ENCODE measurements at regions not wholly inside any gene's neighbourhood (a gene's known extent, or its start where the extent isn't known, plus 50 kb on each side); places are given as distances from the start of the nearest gene placed in this dataset.
"Not testable (repeated sequence)": the region's sequence is repeated elsewhere in the genome, so short reads cannot be mapped to it uniquely, and the experiment has no call there.

DNA sequence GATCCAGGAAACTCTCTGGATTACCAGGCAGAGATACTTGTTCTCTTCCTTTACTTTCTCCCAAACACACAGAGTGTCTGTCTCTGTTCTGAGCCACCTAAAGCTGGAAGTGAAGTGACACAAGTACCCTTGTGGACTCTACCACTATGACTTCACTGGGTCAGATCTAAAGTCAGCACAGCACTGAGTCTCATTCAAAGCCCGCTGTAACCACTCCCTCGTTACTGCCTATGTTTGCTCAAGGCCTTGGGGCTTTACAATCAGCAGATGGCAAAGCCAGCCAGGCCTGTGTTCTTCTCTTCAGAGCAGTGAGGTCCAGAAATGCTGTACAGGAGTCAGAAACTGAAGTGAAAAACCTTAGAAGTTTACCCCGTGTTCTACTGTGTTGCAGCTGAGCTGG, 588.3 kb upstream of the SEMA6D start:
- no peaks in the 10 kb centered on the region for H3K27me3 Mint-ChIP-seq
- H3K4me1 Mint-ChIP-seq: no peaks in the 10 kb centered on the region
- CTCF ChIA-PET: no interaction called here
- no peak overlapping the region for H3K27ac Mint-ChIP-seq
- no peaks in the 10 kb centered on the region for H3K36me3 Mint-ChIP-seq
- DNase-seq: no peak
- H3K4me3 Mint-ChIP-seq: no peak overlapping the region
- no peak for ATAC-seq
- peaks cover 4% of the 10 kb centered on the region for H3K9me3 Mint-ChIP-seq (ENCODE audit: low read depth)

DNA sequence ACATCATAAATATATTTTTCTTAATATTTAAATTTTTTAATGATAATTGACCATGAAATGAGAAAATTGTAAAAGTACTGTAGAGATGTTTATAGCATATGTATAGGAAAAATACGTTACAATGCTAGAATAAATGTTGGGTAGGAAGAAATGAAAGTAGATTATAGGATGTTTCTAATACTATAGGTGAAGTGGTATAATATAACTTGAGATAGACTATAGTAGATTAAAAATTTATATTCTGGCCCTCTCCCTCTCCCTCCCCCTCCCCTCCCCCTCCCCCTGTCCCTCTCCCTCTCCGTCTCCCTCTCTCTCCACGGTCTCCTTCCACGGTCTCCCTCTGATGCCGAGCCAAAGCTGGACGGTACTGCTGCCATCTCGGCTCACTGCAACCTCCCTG, 585.9 kb upstream of the SEMA6D start:
- CTCF ChIA-PET; H3K27me3 Mint-ChIP-seq; H3K9me3 Mint-ChIP-seq (ENCODE audit: low read depth); H3K4me1 Mint-ChIP-seq; H3K4me3 Mint-ChIP-seq; DNase-seq; H3K36me3 Mint-ChIP-seq; ATAC-seq; H3K27ac Mint-ChIP-seq: not testable (repeated sequence)

GRCh38 chr15:47135267-47135666, 582.0 kb upstream of the SEMA6D start:
- CTCF ChIA-PET: no interaction called here
- no peak overlapping the region for H3K27ac Mint-ChIP-seq
- peaks cover 4% of the 10 kb centered on the region for H3K9me3 Mint-ChIP-seq (ENCODE audit: low read depth)
- no peaks in the 10 kb centered on the region for H3K4me1 Mint-ChIP-seq
- DNase-seq: no peak
- peaks cover 1% of the 10 kb centered on the region for H3K36me3 Mint-ChIP-seq
- no peak overlapping the region for H3K4me3 Mint-ChIP-seq
- no peaks in the 10 kb centered on the region for H3K27me3 Mint-ChIP-seq
- ATAC-seq: no peak

DNA sequence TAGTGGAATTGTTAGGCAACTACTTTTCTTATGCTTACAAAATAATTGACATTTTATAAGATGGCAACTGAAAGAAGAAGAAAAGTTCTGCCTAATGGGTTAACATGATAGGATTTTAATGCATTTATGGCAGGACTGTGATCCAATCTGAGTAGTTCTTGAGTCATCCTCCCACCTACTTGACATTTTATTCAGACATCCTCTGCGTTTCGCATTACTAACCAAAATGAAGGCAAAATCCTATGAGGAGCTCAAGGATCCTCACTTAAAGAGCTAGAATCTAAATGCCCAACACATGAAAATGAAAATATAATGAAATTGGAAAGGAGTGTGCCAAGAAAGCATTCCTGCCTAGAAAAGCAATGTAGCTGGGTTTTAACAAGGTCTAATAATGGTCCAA, 581.1 kb upstream of the SEMA6D start:
- Mint-ChIP-seq H3K9me3 (ENCODE audit: low read depth) (no peaks in the 10 kb centered on the region), H3K27me3 (no peaks in the 10 kb centered on the region), H3K36me3 (peaks cover 1% of the 10 kb centered on the region), H3K27ac (no peak overlapping the region), H3K4me3 (no peak overlapping the region), H3K4me1 (no peaks in the 10 kb centered on the region)
- no peak for ATAC-seq
- DNase-seq: no peak
- CTCF ChIA-PET: no interaction called here

GRCh38 chr15:47139965-47140364, 577.3 kb upstream of the SEMA6D start:
- no peak for DNase-seq
- Mint-ChIP-seq H3K4me1 (no peaks in the 10 kb centered on the region), H3K9me3 (ENCODE audit: low read depth) (no peaks in the 10 kb centered on the region), H3K36me3 (no peaks in the 10 kb centered on the region), H3K27ac (no peak overlapping the region), H3K4me3 (no peak overlapping the region), H3K27me3 (no peaks in the 10 kb centered on the region)
- CTCF ChIA-PET: no interaction called here
- no peak for ATAC-seq

GRCh38 chr15:47157827-47158226, 559.5 kb upstream of the SEMA6D start:
- H3K27me3 Mint-ChIP-seq: no peaks in the 10 kb centered on the region
- ATAC-seq (no peak), DNase-seq (no peak)
- no peaks in the 10 kb centered on the region for H3K4me1 Mint-ChIP-seq
- H3K9me3 Mint-ChIP-seq (ENCODE audit: low read depth): peaks cover 10% of the 10 kb centered on the region
- H3K36me3 Mint-ChIP-seq: no peaks in the 10 kb centered on the region
- CTCF ChIA-PET: no interaction called here
- no peak overlapping the region for H3K4me3 Mint-ChIP-seq
- H3K27ac Mint-ChIP-seq: no peak overlapping the region

GRCh38 chr15:47158573-47158972, 558.7 kb upstream of the SEMA6D start:
- DNase-seq: no peak
- no peaks in the 10 kb centered on the region for H3K4me1 Mint-ChIP-seq

GRCh38 chr15:47177177-47177576, 540.1 kb upstream of the SEMA6D start:
- H3K4me3 Mint-ChIP-seq: no peak overlapping the region
- no peaks in the 10 kb centered on the region for H3K27me3 Mint-ChIP-seq
- no peak overlapping the region for H3K27ac Mint-ChIP-seq
- H3K4me1 Mint-ChIP-seq: no peaks in the 10 kb centered on the region
- no peaks in the 10 kb centered on the region for H3K36me3 Mint-ChIP-seq
- H3K9me3 Mint-ChIP-seq (ENCODE audit: low read depth): peaks cover 2% of the 10 kb centered on the region
- DNase-seq (no peak), ATAC-seq (no peak)
- CTCF ChIA-PET: no interaction called here

More at GRCh38 chr15:47158573-47158972, 558.7 kb upstream of the SEMA6D start:
- Mint-ChIP-seq H3K9me3 (ENCODE audit: low read depth) (peaks cover 10% of the 10 kb centered on the region), H3K27me3 (no peaks in the 10 kb centered on the region), H3K36me3 (no peaks in the 10 kb centered on the region), H3K4me3 (no peak overlapping the region), H3K27ac (no peak overlapping the region)
- no peak for ATAC-seq
- CTCF ChIA-PET: no interaction called here

GRCh38 chr15:47179988-47180387, 537.3 kb upstream of the SEMA6D start:
- CTCF ChIA-PET: no interaction called here

GRCh38 chr15:47182818-47183217, 534.5 kb upstream of the SEMA6D start:
- no peak for DNase-seq
- ATAC-seq: no peak
- H3K27ac Mint-ChIP-seq: no peak overlapping the region
- no peak overlapping the region for H3K4me3 Mint-ChIP-seq
- CTCF ChIA-PET: interaction anchor here (0.9 kb wide), 1 partner anchor 13 kb away, joined by 3 read pairs; no protein-coding TSS in a partner anchor
- peaks cover 36% of the 10 kb centered on the region for H3K27me3 Mint-ChIP-seq
- H3K9me3 Mint-ChIP-seq (ENCODE audit: low read depth): peaks cover 2% of the 10 kb centered on the region
- H3K4me1 Mint-ChIP-seq: peaks cover 4% of the 10 kb centered on the region
- no peaks in the 10 kb centered on the region for H3K36me3 Mint-ChIP-seq

More at GRCh38 chr15:47179988-47180387, 537.3 kb upstream of the SEMA6D start:
- Mint-ChIP-seq H3K4me1 (peaks cover 4% of the 10 kb centered on the region), H3K9me3 (ENCODE audit: low read depth) (peaks cover 2% of the 10 kb centered on the region), H3K36me3 (no peaks in the 10 kb centered on the region), H3K4me3 (no peak overlapping the region), H3K27me3 (peaks cover 24% of the 10 kb centered on the region), H3K27ac (no peak overlapping the region)
- ATAC-seq: no peak
- DNase-seq: no peak

GRCh38 chr15:47184003-47184907, 533.0 kb upstream of the SEMA6D start:
- no peak for ATAC-seq
- no peak overlapping the region for H3K4me3 Mint-ChIP-seq
- H3K27ac Mint-ChIP-seq: peak overlapping the region; percentile 20
- H3K36me3 Mint-ChIP-seq: no peaks in the 10 kb centered on the region
- no peak for DNase-seq
- CTCF ChIA-PET: no interaction called here
- no peaks in the 10 kb centered on the region for H3K9me3 Mint-ChIP-seq (ENCODE audit: low read depth)
- peaks cover 36% of the 10 kb centered on the region for H3K27me3 Mint-ChIP-seq
- peaks cover 4% of the 10 kb centered on the region for H3K4me1 Mint-ChIP-seq

DNA sequence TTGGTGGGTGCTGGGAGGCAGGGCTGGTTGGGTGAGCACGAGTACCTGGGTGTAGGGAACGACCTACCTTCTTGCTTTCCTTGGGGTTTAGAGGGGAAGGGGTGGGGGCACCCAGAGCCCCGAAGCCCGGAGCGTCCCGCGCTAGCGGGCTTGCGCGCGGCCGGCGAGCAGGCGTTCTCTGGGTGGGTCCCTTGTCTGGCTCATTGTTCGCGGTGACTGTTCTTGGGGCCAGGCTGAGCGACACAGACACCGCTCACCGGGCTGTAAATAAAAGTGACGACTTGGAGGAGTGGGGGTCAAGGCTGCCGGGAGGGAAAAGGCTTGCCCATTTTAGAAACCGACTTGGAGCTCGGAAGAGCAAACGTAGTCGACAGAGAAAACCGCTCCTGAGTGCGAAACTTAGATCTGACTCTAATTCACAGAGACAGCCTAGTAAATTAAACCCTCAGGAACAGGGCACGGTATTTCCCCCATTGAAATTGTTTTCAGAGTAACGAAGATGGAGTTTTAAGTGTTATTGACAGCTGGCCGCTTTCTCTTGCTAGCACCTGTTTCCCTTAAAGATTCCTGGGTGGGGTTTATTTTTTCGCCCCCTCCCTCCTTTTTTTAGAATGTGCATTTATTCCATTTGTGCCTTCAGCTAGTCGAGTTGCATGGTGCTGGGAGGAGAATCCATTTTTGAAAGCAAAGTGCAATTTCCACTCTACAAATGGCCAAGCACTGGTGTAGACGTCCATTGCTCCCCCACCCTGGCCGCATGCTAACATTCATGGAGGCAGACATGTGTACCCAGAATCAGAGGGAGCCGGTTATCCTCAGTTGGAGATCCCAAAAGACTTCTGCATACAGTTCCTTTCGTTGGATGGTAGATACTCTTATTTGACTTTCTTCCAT, 532.1 kb upstream of the SEMA6D start:
- Mint-ChIP-seq H3K4me3 (no peak overlapping the region), H3K27me3 (peaks cover 36% of the 10 kb centered on the region), H3K4me1 (peaks cover 4% of the 10 kb centered on the region), H3K36me3 (no peaks in the 10 kb centered on the region), H3K27ac (no peak overlapping the region), H3K9me3 (ENCODE audit: low read depth) (no peaks in the 10 kb centered on the region)
- CTCF ChIA-PET: no interaction called here
- no peak for DNase-seq
- ATAC-seq: no peak

DNA sequence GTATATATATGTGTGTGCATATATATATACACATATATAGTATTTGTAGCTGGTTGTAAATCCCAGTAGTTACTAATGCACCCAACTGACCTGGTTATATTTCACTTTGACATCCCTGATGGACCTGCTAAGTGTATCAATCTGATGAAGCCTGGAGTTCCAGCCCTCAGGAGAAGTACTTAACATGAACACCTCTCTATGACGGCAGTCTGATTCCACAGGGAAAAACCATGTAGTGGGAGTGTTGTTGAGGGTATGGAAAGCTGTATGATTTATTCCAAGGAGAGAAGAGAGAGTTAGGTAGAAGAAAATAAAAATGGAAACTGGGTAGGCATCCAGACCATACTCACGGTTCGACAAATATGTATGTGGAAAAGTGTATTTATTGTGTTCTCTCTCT, 531.2 kb upstream of the SEMA6D start:
- DNase-seq (no peak), ATAC-seq (no peak)
- peaks cover 36% of the 10 kb centered on the region for H3K27me3 Mint-ChIP-seq
- H3K4me3 Mint-ChIP-seq: no peak overlapping the region
- no peaks in the 10 kb centered on the region for H3K9me3 Mint-ChIP-seq (ENCODE audit: low read depth)
- H3K4me1 Mint-ChIP-seq: peaks cover 4% of the 10 kb centered on the region
- H3K27ac Mint-ChIP-seq: no peak overlapping the region
- no peaks in the 10 kb centered on the region for H3K36me3 Mint-ChIP-seq
- CTCF ChIA-PET: no interaction called here

All from activated CD8-positive, alpha-beta memory T cell treated with anti-CD3 and anti-CD28 coated beads, Interleukin-2, amount 10 ng/mL, durations not matched to agents 7 days and 5 days (primary cell).